Right forelimb (tissue), 1 donor: ENCODE measurements at regions not wholly inside any gene's neighbourhood (a gene's known extent, or its start where the extent isn't known, plus 50 kb on each side); places are given as distances from the start of the nearest gene placed in this dataset.
"Not testable (repeated sequence)": the region's sequence is repeated elsewhere in the genome, so short reads cannot be mapped to it uniquely, and the experiment has no call there.

Experiments
- DNase-seq: peaks from one replicate; pipeline ENCODE4 v3.0.0-alpha.2; 2018

DNA sequence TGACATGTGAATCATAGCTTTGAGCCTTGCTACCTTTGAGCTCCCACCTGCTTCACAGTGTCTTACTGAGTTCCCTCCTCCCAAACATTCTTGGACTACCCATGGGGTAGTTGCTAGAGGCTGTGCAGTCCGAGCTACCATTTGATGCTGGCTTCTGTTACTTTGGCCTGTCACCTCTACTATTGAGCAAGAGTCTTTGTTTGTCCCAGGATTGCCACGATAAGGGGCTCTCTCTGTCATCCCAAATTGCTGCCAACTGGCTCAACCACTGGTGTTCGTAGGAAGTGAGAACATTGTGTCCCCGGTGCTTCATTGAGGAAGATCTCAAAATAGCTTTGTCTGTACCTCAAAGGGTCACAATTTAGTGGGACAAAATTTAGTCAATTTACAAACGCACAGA, 59.1 kb upstream of the PAX8 start:
- no peak for DNase-seq

GRCh38 chr2:113336040-113336439, 57.3 kb upstream of the PAX8 start:
- DNase-seq: not testable (repeated sequence)

- DNase-seq: no peak
These were observed 55.4 kb upstream of the PAX8 start for GRCh38 chr2:113334147-113334546.

- DNase-seq: not testable (repeated sequence)
These were observed 55.0 kb upstream of the PAX8 start for GRCh38 chr2:113333735-113334134.

DNA sequence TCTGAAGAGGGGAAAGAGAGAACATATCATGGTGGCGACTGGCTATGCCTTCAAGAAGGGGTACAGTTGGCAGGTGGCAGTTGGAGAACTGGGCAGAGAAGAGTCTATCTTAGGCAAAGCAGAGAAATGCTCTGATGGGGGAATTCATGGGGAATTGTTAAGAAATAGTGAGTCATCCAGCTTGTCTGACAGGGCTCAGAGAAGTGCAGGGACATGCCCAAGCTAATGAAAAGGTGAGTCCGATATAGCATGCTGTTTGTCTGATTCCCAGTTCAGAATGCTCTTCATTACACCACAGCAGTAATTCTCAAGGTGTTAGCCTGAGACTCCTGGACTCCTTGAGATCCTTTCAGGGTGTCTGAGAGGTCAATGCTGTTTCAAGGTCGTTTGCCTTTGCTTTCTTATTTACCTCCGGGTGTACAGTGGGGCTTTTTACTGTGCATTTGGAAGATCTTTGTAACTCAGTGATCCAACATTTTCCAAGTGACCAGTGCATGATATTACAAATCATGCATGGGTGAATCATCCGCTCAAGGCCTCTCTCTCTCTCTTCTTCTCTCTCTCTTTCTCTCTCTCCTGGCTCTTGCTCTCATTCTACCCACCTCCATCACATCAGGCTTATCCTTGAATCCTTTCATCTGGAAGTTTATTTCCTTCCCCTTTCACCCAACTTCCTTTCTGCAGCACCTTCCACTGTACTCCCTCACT, 51.5 kb upstream of the PAX8 start:
- not testable (repeated sequence) for DNase-seq

DNA sequence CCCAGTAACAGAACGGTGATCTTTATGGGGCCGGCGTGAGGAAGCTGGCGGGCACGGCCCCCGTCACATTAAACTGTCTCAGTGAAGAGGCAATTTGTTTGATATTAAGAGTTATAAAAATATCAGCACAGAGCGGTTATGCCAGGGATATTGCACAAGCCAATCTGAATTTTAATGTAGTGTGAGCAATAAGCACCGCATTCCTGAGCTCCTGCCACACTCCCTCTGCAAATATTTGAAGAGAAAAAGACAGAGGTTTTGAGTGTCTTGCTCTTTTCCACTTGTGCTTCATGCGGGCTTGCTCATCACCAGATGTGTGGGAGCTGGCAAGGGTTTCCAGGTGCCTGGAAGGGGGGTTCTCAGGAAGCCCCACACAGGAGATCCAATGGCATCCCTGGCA, 50.3 kb upstream of the PAX8 start:
- not testable (repeated sequence) for DNase-seq

DNA sequence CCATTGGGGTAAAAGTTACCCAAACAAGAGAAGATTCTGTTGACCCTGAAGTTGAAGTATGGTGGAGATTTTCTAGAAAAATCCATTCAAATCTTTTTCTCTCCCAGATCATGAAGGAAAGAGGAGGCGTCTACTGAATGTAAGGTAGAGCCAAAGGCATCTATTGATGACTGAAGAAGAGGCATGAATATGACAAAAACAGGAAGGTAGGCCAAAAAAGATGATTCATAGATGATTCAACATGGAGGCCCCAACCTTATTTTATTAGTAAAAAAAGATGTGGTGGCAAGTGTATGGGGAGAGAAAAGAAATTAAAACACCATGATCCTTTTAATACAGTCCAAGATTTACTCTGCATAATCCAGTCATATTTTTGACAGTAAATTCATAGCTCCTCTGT, 49.9 kb upstream of the PAX8 start:
- not testable (repeated sequence) for DNase-seq
